GM19099 (cell line): ENCODE measurements at regions not wholly inside any gene's neighbourhood (a gene's known extent, or its start where the extent isn't known, plus 50 kb on each side); places are given as distances from the start of the nearest gene placed in this dataset.

Experiments
- POLR2A ChIP-seq: IDR thresholded peaks from 3 replicates; pipeline ENCODE4 v1.6.1; 2011; ENCODE audit warnings: low read depth; ENCODE audit not compliant: insufficient read length; ENCODE audit errors: extremely low read depth

- TF ChIP-seq POLR2A, result no peak
Measured at GRCh38 chr16:10314811-10315210, 71.0 kb upstream of the ATF7IP2 start.

- TF ChIP-seq POLR2A, result no peak
Measured at GRCh38 chr16:10317425-10318001, 68.3 kb upstream of the ATF7IP2 start.

GRCh38 chr16:10318798-10319500 lies 66.9 kb upstream of the ATF7IP2 start:
- no peak for TF ChIP-seq POLR2A

- TF ChIP-seq POLR2A, result no peak
Measured at GRCh38 chr16:10321407-10322387, 64.2 kb upstream of the ATF7IP2 start.

- no peak for TF ChIP-seq POLR2A
Measured at GRCh38 chr16:10322723-10323527, 62.9 kb upstream of the ATF7IP2 start.

GRCh38 chr16:10323528-10323869 lies 62.4 kb upstream of the ATF7IP2 start:
- no peak for TF ChIP-seq POLR2A

- no peak for TF ChIP-seq POLR2A
Measured at GRCh38 chr16:10324210-10324609, 61.7 kb upstream of the ATF7IP2 start.

- no peak for TF ChIP-seq POLR2A
Measured at GRCh38 chr16:10325783-10326543, 59.9 kb upstream of the ATF7IP2 start.

- no peak for TF ChIP-seq POLR2A
Measured at GRCh38 chr16:10326647-10327046, 59.2 kb upstream of the ATF7IP2 start.

GRCh38 chr16:10332241-10332640 lies 53.6 kb upstream of the ATF7IP2 start:
- no peak for TF ChIP-seq POLR2A

- TF ChIP-seq POLR2A, result no peak
Measured at GRCh38 chr16:10332775-10333174, 53.1 kb upstream of the ATF7IP2 start.

GRCh38 chr16:10333321-10334032 lies 52.4 kb upstream of the ATF7IP2 start:
- no peak for TF ChIP-seq POLR2A

- TF ChIP-seq POLR2A, result no peak
Measured at GRCh38 chr16:10335681-10336080, 50.2 kb upstream of the ATF7IP2 start.
